ENCODE measurements at regions not wholly inside any gene's neighbourhood (a gene's known extent, or its start where the extent isn't known, plus 50 kb on each side); places are given as distances from the start of the nearest gene placed in this dataset.
"Not testable (repeated sequence)": the region's sequence is repeated elsewhere in the genome, so short reads cannot be mapped to it uniquely, and the experiment has no call there.

DNA sequence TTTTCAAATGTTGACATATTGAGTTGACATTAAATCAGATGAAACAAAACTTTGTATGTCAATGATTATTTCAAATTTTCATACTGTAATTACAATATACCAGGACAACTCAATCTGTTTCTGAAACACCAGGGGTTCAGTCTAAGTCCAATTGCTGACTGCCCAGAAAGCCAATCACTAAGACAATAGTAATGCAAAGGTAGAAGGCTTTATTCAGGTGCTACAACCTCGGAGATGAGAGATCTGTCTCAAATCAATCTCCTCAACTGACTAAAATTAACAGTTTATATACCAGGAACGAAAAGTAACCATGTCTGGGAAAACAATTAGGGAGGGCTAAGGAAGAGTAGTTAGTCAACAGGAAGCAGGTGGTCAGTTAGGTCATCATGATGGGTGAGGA is 1400.4 kb downstream of the SUCLG1 start:
- DNase-seq (ENCODE audit: low read depth) = no peak

DNA sequence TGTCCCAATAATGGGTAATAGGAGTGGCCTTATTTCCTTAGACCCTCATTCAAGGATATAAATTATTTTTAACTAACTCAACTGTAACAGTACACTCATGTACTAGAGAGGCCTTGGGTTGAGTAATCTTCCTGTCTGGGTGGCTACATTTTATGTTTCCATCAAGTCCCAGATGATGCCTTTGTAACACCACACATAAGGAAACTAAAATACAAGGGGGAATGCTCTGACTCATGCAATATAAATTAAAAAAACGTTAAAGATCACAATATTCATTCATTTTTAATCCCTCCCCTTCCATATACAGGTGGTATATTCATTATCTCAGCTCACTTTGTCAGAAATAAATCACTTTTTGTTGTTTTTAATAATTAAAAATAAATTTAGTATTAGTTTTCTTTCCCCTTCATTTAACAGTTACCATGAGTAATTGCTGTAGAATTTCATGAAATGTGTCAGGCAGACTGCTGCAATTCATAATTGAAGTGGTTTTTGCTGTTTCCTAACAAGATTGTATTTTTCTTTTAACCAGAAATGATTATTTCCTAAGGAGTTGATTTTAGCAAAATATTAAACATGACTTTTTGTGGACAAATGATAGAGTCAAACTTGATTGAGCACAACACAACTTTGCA is 1403.6 kb downstream of the SUCLG1 start:
- DNase-seq (ENCODE audit: low read depth) = peak; percentile 76

DNA sequence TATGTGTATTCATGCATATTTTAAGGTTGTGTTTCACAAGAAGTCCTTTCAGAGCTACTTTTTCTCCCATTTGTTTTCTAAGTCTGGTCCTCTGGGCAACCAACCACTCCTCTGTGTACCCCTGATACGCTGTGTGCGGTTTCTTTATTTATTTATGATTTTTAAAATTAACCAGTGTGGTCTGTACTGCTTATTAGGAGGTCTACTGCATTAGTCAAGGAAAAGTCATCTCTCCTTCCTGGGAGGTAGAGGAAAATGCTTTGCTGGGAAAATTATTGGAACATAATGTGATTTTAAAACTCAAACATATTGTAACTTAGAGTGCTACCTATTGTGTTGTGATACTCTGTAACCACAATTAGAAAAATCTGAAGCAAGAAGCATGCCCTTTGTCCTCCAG is 1404.3 kb downstream of the SUCLG1 start:
- peak; percentile 52 for DNase-seq (ENCODE audit: low read depth)

DNA sequence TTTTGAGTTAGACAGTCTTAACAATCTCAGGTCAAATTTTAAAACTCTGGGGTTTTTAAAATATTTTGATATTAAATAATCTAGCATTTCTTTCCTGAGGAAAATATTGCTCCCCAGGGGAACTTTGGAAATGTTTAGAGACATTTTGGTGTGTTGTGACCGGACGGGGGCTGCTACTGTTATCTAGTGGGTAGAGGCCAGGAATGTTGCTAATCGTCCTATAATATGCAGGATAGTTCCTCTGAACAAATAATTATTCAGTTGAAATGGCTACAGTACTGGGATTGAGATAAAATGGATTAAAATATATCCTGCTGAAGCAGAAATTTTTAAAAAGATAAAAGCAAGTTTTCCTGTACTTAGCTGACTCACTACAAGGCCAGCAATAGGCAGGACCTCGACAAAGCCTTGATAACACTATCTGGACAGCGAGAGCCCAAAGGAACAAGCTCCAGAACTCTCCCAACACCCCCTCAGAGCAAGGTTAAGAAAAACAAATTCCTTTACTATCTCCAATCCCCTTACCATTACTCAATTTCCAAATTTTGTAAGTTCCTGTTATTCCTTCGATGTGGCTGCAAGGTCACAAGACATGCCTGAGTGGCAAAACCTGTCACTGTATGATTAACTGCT is 1407.4 kb downstream of the SUCLG1 start:
- DNase-seq (ENCODE audit: low read depth) = no peak

DNA sequence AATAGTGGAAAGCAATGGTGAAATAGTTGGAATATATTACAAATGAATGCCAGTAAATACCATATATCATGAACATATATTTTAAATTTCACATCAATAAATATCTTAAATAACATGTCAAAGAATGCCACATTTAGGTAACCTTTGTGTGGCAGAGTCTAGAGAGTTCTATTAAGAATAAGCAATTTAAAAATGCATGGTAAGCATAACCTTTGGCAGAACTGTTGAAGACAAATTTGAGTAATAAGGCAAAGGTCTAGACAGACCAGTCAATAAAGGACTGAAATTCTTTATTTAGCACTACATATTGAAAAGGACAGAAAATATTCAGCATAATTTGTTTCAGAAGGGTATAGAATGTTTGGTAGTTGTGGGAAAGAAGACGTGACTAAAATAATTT is 1417.0 kb downstream of the SUCLG1 start:
- DNase-seq (ENCODE audit: low read depth) = no peak

DNA sequence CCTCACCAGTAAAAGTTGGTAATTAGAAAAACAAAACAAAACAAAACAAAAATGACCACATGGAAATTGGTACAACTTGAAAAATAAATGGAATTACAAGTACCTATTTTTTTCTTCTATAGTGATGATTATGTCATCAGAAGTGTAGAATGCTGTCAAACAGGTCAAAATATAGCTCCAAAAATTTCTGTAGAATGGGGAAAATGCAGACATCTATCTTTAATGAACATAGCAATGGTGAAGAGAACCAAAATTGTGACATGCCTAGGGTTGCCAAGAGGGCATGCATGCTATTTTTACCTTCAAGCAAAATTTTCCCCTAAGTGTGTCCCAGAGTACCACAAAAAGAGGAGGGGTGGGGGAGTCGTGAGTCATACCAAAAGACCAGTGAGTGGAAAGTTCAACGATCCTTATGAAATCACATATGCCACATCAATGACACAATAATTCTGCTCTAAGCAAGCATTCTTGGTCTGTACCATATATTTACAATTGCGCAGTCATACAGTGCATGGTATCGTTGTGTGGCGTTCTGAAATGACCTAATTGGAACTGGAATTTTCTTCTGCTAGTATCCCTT is 1436.4 kb downstream of the SUCLG1 start:
- peak; percentile 51 for DNase-seq (ENCODE audit: low read depth)

DNA sequence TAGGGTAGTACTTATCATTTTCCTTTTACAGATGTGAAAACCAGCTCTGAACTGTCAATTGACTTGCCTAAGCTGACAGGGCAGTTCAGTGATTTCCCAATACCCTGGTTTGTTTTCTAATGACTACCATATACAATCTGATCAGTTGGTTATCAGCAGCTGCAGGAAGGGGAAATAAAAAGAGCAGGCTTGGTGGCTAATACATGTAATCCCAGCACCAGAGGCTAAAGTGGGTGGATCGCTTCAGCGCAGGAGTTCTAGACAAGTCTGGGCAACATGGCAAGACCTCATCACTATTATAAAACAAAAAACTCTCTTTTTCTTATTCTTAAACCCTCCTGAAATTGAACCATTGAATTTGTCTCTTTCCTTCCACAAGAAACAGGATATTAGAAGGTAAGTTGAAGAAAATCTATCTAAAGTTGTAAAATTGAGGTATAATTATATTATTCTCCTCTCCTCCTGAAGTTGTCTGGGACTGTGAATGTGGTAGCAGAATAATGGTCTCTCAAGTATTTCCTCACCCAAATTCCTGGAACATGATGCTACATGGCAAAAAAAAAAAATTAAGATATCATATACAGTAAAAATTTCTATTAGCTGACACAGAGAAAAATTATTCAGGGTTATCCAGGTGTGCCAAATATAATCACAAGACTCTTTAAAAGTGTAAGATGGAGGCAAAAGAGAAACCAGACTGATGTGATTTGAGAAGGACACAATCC is 1441.6 kb downstream of the SUCLG1 start:
- no peak for DNase-seq (ENCODE audit: low read depth)

DNA sequence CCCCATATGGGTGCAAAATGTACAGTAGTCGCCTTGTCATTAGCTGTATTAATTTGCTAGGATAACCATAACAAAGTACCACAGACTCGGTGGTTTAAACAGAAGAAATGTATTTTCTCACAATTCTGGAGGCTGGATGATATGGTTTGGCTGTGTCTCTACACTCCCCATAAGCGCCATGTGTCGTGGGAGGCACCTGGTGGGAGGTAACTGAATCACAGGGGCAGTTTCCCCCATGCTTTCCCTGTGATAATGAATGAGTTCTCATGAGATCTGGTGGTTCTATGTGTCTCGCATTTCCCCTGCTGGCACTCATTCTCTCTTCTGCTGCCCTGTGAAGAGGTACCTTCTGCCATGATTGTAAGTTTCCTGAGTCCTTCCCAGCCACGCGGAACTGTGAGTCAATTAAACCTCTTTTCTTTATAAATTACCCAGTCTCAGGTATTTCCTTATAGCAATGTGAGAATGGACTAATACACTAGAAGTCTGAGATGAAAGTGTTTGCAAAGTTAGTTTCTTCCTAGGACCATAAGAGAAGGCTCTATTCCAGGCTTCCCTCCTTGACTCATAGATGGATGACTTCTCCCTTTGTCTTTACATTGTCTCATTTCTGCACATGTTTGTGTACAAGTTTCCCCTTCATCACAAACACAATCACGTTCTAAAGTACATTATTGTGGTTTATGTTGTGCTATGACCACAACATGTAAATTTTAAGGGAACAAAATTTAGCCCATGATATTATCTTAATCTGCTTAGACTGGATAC is 1442.6 kb downstream of the SUCLG1 start:
- no peak for DNase-seq (ENCODE audit: low read depth)

DNA sequence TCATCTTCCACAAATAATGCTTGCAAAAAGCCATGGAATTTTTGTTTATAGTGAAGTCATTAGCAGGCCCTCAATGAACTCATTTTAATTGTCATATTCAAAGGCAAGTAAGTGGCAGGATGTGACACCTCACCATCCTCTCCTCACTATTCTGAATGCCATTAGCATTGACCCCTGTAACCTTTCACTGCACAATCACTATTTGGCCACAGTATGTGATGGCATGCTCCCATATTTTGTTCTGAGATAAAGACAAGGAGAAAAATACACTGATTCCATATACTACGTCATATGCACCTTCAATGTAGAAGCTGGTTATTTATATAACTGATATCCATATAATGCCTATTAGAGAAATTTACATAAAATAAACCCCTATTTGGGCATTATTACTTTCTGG is 1443.2 kb downstream of the SUCLG1 start:
- no peak for DNase-seq (ENCODE audit: low read depth)

DNA sequence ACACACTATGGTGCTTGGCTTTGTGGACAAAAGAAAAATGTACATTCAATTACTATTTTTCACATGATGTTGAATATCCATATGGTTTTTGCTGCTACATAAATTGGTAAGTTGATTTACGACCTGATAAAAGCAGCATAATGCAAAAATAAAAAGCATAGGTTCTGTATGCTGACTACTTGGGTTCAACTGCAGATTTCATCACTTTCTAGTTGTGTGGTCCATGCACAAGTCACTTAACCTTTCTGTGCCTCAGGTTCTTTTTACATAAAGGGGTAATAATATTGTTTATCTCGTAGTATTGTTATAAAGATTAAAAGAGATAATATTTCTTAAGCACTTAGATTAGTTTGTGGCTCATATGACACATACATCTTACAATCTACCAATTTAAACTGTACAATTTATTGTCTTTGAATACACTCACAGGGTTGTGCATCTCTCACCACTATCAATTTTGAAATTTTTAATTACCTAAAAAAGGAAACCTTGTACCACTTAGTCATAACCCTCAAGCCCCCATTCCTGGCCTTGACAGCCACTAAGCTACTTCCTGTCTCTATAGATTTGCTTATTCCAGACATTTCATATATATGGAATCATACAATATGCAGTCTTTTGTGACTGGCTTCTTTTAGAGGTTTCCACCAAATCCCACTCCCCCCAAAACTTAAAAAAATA is 1443.9 kb downstream of the SUCLG1 start:
- DNase-seq (ENCODE audit: low read depth) = no peak

DNA sequence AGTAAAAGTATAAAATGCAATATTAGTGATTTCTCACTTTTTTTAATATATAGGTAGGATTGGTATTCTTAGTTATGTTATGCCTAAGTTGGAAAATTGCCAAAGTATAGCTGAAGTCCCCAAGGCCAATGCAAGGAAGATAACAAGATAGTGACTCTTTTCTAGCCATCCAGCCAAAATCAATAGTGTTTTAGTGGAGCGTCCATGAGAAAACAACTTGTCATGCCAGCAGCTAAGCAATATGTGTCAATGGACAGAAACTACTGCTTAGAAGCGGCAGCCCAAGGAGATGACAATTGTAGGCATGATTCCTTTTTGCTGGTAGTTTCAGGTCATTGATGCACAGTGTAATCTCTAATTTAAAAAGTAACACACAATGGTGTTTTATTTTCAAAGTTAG is 1444.6 kb downstream of the SUCLG1 start:
- no peak for DNase-seq (ENCODE audit: low read depth)

DNA sequence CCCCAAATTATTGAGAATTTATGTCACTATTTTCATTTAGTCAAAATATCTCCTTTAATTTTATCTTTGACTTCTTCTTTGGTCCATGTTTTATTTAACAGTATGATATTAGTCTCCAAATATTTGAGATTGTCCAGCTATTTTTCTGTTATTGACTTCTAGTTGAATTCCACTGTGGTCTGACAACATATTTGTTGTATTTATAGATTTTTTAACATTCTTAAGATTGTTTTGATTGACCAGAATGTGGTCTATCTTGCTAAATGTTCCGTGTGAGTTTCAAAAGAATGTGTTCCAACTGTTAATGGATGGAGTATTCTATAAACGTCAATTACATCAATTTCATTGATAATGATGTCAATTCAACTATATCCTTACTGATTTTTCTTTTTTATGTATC is 1452.1 kb downstream of the SUCLG1 start:
- DNase-seq (ENCODE audit: low read depth) = peak; percentile 4

DNA sequence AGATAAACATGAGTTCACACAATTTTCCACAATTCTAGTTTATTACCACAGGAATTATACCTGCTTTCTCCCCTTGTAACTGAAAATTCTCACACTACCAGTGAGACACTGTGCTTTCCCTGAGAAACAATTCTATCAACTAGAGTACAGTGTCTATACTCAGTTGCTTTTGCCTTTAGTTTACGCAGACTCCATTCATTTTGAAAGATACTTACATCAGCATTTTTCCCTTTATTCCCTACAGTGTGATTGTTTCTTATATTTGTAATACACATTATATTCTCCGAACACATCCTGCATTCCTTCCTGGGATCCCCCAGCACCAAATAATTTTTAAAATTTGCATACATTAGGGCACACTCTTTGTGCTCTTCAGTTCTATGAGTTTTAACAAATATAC is 1455.5 kb downstream of the SUCLG1 start:
- no peak for DNase-seq (ENCODE audit: low read depth)

DNA sequence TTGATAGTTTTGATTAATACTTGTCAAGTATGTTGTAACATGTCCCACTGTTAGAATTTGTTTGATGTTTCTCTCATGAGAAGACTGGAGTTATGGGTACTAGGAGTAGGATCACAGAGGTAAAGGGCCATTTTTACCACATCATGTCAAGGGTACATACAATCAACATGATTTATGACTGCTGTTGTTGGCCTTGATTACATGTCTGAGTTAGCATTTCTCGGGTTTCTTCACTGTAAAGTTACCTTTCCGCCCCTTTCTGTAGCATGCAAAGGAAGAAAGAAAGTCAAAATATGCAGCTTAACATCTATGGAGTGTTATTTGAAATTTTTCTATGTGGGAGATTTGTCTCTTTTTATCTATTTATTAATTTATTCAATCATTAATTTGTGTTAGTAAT is 1456.4 kb downstream of the SUCLG1 start:
- no peak for DNase-seq (ENCODE audit: low read depth)

DNA sequence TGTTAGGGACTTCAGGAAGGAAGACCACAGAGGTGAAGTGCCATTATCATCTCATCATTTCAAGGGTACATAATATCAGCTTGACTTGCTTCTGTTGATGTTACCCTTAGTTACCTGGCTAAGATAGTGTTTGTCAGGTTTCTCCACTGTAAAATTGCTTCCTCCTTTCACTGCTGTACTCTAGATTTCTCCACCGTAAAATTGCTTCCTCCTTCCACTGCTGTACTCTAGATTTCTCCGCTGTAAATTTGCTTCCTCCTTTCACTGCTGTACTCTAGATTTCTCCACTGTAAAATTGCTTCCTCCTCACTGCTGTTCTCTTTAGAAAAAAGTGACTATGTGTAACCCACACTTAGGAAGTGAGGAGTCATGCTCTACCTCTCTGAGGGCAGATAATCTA is 1460.3 kb downstream of the SUCLG1 start:
- no peak for DNase-seq (ENCODE audit: low read depth)

DNA sequence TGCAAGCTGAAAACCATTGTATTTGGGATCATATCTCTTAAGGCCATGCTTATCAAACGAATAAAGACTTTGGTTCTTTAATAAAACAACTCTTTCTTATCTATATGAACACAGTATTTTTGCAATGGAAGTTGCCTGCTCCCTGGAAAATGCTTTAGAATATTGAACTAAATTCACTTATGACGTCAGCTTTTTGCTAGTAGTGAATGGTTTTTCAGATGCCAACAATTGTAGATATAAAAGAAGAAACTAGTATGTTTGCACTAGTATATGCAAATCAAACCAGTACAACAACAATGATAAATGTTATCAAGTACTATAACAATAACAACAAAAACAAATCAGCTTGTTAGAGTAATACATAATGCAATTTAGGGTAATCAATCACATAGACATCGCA is 1462.9 kb downstream of the SUCLG1 start:
- DNase-seq (ENCODE audit: low read depth) = no peak

DNA sequence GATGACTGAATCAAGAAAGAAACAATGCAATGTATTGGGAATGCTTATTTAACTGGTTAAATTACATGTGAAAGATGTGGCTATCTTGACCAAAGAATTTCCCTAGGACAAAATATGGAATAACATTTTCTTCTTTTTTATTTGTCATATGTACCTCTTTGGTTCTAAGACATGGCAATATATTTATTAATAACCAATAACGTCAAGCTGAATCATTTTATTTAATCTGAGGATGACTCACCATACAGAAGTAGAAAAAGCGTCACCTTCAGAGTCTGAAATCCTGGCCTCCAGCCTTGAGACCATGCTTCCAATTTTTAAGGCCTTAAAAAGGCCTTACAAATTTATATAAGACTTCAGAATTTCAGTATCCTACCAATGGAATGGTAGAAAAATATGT is 1464.9 kb downstream of the SUCLG1 start:
- peak; percentile 6 for DNase-seq (ENCODE audit: low read depth)

DNA sequence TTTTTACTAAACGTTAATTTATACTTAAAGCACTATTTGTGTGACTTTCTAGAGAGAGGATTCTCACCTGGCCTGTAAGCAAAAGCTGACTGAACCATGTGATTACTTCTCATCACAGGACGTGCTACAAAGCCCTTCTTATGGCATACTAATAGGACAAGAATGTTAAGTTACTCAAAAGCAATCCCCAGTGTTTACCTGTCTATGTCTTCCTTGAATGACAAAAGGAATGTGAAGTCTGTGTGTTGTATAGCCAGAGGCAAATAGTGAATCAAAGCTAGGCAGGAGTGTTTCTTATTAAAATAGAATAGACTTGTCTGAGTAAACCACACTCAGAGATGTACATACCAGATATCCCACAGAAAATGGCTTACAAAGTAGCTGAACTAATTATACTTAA is 1465.5 kb downstream of the SUCLG1 start:
- DNase-seq (ENCODE audit: low read depth) = peak; percentile 89

DNA sequence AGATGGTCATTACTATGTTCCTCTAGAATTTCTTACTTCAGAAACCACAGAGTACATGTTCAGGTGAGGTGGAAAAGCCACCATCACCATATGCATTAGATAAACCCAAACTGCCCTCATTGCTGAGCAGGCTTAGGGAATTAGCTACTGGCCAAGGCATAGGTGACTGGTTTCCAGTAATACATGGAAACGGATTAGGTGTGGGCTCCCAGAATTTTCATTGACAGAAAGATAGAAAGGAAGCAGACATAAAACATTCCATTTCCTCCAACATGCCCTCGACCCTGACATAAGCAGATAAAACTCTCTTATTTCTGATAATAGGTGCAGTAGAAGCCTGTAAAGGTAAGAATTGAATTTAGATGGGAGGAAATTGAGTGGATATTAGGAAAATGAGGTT is 1466.1 kb downstream of the SUCLG1 start:
- DNase-seq (ENCODE audit: low read depth) = no peak

DNA sequence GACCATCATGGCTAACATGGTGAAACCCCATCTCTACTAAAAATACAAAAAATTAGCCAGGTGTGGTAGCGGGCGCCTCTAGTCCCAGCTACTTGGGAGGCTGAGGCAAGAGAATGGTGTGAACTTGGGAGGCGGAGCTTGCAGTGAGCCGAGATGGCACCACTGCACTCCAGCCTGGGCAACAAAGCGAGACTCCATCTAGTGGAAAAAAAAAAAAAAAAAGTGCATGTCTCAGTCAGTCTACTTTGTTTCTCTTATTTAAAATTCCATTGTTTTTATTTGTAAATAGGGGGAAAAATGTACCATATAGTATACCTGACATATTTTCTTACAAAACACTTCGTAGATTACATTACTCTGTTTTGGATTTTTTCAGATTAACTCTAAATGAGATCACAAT is 1471.4 kb downstream of the SUCLG1 start:
- DNase-seq (ENCODE audit: low read depth) = not testable (repeated sequence)

DNA sequence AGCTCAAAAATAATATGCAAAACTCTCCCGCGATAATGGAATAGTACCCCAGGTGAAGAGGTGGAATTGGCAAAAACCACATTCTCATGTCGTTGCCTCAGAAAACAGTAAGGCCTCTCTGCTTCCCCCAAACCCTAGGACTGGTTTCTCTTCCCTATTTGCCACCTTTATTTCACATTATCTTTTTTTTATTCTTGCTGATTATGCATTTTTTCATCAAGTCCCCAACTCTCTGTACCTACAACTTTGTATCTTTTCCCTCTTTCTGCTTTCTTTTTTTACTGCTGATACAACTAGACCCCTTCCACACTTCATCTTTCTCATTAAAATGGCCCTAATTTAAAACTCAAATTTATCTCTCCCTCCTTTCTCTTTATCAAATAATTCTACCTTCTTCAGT is 1472.2 kb downstream of the SUCLG1 start:
- DNase-seq (ENCODE audit: low read depth) = no peak

All from M059J (cell line).